HG03520 (cell line): ENCODE measurements at regions not wholly inside any gene's neighbourhood (a gene's known extent, or its start where the extent isn't known, plus 50 kb on each side); places are given as distances from the start of the nearest gene placed in this dataset.
"Not testable (repeated sequence)": the region's sequence is repeated elsewhere in the genome, so short reads cannot be mapped to it uniquely, and the experiment has no call there.

ENCODE experiments used
- ATAC-seq: cut with Tn5 transposase; IDR thresholded peaks from one replicate; pipeline ENCODE4 v1.9.1; 2021; ENCODE audit warnings: mild to moderate bottlenecking, moderate library complexity; ENCODE audit not compliant: unreplicated experiment

DNA sequence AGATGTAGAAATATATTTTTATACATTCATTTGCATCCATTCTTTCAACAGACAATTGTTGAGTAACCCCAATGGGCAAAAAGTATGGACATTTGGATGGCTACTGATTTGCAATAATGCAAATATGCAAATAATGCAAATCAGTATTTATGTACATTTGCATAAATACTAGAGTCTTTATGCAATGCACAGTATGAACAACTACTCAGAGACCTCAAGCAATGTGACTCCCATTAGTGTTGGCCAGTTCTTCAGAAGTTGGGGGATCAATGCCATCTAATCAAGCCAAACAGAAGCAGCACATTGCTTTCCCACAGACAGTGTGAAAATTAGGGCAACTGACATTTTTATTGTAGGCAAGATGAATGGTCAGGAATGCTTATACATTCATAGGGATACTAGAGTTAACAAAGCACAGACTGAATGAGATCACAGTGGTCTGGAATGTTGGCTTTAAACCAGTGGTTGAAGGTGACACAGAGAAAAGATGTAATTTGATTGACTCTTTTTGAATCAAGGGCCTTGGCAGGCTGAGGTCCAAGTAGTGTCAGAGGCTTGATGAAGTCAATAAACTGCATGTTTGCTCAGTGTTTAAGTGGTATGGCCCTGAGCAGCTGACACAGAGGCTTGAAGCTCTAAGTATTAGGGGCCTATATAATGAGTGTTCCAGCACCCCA lies 256.6 kb downstream of the CTH start:
- ATAC-seq = no peak

DNA sequence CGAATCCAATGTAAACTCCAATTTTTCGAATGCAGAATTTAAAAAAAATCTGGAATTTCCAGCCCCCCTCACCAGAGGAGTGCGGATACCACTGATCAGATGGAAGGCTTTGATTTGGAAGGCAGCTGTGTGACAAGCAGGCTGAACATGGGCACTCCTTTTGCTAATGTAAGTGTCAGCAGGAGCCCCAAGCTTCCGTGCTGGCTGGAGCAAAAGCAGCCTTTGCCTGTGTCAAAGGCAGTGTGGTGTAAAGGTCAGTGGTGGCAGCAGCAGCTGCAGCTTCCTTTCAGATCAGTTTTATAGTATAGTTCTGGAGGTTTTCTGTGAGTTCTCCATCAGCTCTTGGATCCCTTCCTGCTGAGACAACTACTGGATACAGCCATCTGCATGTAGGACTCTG lies 259.9 kb downstream of the CTH start:
- no peak for ATAC-seq

DNA sequence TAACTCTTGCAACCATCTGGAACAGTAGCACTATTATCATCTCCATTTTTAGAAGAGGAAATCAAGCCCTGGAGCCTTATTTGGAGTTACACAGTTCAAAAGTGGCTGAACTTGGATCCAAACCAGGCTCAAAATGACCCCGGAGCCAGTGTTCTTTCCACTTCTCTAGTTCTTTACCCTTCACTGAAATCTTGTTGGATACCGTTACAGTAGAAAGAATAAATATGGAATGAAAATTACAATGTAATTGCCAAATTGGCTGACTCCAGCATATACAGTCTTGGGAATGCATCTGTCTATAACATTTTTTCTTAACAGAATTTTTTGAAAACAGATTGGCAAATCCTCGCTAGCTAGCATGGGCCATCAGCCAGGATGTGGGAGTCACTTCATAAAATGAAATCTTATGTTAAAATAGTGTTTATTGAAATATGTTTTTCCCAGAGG lies 261.4 kb downstream of the CTH start:
- no peak for ATAC-seq

DNA sequence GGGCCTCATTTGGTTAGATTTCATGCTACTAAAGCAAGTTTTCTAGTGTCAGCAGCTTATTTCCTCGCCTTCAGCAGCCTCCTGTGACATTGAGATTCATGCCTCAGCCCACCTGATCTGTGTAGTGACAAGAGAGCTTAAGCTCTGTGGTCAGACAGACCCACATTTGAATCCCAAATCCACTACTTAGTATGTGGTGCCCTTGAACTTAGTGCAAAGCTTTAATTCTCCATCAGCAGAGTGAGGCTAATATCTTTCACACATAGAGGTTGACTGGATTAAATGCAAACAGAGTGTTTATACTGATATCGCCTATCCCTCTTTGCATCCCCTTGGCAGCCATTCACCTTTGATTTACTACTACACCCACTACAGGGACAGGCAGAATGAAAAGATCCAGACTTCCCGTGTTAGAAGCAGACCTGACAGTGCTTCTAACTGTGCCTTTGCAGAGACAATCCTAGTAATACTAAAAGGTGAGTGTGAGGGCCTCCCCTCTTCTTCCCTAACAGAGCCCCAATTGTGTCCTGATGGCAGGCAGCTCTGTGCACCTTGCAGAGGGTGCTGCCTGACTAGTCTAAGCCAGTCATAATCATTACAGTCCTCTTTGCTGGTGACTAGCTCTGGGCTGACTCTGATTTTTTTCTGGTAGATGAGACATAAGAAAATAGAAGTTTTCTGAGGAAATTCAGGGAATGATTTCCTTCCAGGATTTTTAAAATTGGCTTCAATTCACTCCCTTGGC lies 264.0 kb downstream of the CTH start:
- ATAC-seq = peak; percentile 43

DNA sequence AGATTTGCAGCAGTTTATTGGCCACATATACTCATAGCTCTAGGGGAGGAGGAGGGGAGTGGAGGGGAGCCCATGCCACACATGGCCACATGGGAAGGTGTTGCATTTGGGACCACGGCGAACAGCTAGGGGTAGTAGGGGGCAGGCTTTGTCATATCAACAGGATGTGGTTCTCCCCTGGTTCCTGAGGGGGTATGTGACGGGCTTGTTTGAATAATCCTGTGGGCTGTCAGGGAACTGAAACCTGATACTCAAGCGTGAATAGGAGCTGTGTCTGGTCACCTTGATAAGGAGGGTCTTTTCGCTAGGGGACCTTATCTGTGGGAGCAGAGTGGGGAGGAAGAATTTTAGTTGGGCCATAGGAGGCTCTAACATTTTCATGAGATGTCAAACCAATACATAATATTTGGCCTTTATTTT lies 264.7 kb downstream of the CTH start:
- peak; percentile 62 for ATAC-seq

DNA sequence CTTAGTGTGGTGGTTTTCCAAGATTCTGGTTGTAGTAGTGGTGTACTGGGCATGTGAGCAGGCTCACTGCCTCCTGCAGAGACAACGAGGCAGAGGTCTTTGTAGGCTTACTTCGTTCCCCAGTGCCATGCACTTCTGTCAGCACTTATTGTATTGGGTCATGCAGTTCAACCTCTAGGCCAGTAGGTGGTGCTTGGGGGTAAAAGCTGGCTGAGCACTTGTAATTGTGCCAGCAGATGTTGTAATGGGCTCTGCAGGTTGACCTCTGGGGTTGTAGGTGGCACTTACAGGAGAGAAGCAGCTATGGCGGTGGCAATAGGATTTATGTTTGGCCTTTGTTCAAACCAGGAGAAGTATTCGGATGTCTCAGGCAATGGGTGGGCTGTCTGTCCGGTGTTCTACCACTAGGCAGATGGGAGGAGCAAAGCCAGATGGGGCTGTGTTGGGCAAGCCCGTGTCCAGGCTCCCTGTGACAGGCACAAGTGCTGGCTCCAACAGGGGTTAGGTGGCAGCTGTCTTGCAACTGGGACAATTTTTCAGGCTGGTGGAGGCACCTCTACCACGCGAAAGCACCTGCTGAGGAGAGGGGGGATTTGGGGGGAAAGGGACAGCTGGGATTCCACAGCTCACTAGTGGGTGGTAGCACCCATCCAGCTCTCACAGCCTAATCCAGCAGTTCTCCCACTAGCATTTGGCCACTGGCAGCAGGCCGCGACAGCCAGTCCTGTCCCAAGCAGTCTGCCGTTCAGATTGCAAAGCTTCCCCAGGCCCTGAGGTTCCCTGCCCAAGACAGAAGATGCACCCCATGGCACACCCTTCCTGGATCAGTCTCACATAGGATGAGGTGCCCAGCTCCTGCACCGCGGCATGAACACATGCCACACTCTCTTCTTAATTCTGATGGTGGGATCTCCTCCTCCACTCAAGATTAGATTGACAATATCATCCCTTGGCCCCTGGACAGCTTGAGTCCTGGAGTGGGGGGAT lies 274.5 kb downstream of the CTH start:
- ATAC-seq = peak; percentile 99

DNA sequence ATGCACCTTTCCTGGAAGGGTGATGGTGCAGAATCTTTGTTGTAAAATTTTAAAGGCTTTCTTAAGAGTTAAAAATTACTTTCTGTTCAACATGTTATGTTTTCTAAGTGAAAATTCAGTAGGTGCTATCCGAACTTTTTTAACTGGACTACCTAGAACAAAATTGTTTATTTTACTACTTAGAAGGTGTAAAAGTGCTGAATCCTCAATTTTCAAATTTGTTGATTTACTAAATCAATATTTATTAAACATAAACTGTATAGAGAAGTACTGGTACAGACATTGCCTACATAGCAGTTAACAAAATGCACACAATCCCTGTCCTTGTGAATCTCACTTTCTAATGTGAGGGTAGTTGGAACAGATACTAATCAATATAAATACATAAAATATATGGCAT lies 277.5 kb downstream of the CTH start:
- no peak for ATAC-seq

DNA sequence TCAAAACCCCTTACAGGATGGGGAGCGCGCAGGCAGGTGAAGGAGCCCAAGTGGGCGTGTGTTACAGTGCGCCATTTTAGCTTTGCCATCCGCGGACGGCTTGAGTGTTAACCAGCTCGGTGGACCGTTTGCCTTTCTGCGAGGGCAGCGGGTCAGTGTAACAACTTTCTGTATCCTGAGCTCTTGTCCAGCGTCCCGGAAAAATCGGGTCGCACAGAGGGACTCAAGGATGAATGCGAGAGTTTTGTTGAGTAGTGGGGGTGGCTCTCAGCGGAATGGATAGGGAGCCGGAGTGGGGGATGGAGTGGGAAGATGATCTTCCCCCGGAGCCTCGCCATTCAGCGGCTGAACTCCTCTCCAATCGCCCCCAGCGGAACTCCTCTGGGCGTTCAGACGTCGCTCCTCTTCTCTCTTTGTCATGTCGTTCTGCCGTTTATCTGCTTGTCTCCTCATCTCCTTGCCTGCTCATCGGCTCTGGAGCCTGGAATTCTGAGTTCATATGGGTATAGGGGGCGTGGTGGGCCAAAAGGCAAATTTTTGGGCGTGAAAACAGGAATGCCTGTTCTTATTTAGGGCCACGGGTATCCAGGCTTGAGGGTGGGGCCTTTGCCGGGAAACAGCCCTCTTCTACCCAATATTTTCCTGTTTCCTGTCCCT lies 295.4 kb downstream of the CTH start:
- no peak for ATAC-seq

DNA sequence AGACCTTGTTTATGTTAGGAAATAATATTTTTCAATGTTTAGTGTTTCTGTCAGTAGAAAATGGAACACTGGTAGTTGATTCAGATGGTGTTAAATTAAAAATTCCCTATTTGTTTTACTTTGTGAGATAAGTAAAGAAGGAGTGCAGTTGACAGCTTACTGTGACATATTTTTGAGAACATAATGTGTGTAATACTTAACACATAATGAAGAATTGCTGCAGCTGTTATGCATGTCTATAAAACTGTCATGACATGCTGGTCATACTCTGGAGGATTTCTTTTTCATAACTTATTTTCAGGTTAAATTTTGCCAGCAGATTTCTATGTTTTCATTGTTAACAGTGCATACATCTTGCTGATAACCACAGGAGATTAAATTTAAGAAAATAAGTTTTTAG lies 296.1 kb downstream of the CTH start:
- ATAC-seq = no peak

DNA sequence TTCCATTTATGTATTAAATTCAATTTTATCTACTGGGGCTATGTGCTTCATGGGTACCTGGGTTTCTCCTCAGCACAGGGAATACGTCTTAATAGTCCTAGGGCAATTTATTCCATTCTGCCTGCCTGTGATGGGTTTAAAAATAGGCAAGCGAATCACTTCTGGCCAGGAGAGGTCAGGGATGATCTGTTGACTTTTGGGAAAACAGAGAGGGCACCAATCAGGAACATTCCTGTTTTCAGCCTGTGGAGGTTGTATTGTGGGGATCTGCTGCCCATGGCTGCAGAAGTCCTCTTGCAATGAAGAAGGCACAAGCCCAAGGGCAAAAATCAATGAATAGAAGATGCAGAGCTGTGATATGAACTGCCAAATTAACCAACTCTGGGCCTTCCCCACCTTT lies 303.1 kb downstream of the CTH start:
- no peak for ATAC-seq

DNA sequence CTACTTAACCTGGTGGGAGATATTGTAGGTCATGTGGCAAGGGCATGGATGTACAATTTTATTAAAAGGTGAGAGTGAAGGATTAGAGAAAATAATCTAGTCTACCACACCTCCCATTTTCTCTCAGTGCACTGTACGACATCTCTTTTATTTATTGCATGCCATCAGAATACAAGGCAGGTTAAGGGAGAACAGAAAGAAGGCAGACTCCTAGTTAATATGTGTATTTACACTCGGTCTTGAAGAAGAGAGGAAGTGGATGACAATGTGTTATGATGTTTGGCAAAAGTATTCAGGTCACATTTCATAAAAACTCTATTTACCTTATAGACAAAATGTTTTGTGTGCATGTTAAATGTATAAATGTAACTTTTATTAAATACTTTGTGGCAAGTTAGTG lies 306.1 kb downstream of the CTH start:
- ATAC-seq = no peak

DNA sequence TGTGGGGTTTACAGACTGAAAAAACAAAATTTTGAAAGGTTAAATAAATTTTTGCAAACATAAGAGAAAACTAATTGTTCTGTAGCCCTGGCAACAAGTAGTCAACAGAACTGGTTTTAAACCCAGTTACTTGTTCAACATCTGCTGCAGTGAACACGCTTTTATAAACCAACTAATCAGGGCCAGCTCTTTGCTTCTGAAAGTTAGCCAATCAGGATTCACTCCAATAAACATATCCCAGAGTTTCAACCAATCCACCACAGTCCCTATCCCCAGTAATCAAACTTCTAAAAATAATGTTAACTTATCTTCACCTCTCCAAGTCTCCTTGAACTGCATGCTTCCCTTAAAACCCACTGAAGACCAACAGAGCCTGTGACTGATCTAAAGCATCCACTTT lies 306.6 kb downstream of the CTH start:
- ATAC-seq = no peak

DNA sequence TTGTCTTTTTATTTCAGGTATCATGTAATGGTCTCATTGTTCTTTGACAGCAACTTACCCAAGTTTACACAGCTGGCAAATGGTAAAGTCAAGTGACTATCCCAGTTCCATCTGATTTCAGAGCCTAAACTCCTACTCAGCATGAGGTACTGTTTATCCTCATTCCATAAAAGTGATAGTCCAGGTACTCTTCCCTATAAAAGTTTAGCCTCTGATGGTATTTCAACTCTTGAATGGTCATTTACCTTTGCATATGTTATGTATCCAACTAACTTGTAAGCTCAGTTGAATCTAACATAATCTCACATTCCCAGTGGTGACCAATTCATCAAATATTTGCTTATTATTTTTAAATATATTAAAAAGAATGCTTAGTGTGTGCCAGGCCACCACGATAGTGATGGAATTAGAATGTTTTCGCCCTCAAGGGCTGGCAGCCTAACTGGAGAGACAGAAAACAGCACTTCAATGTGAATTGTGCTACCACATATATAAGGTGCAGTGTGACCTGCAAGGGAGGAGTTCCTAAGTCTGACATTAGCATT lies 307.1 kb downstream of the CTH start:
- no peak for ATAC-seq

DNA sequence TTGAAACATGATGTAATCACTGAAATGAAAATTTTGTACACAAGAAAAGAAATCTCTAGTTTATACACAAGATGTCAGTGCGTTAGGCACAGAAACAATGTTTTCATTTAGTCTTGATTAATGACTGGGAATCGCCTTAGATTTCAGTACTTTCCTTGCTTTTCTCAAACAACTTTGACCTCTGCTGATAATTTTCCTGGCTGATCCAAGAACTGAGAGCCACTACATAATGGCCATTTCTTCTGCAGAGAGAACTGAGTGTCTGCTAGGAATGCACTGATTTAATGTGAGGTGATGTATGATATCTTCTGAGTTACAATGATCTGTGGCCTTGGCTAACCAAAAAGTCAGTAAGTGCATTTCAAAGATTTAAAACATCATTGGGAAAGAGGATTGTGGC lies 308.1 kb downstream of the CTH start:
- no peak for ATAC-seq

DNA sequence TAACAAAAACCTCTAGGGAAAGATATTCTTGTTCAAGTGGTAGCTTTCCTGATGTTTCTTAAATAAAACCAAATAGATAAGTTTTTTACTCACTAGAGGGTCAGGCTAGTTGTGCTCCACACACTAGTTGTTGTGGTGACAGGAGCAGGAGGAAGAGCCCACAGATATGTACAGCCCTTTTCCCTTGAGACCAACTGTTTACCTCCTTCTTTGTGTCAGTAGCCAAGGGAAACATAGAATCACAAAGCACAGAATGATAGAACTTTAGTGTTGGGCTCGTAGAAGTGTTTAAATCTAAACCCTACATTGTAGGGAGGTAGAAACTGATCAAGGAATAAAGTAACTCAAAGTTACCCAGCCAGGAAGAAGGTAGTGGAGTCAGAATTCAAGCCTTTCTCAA lies 309.0 kb downstream of the CTH start:
- ATAC-seq = no peak

DNA sequence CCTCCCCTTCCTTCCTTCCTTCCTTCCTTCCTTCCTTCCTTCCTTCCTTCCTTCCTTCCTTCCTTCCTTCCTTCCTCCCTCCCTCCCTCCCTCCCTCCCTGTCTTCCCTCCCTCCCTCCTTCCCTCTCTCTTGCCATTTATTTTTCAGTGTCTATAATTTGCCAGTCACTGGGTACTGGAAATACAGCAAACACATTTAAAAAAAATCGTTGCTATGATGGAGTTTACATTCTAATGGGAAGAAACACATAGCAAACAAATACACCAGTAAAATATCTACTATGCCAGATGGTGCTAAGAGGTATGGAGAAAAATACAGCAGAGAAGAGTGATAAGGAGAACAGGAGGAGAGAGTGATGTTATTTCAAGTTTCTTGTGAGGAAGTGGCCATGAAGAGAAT lies 309.5 kb downstream of the CTH start:
- no peak for ATAC-seq

DNA sequence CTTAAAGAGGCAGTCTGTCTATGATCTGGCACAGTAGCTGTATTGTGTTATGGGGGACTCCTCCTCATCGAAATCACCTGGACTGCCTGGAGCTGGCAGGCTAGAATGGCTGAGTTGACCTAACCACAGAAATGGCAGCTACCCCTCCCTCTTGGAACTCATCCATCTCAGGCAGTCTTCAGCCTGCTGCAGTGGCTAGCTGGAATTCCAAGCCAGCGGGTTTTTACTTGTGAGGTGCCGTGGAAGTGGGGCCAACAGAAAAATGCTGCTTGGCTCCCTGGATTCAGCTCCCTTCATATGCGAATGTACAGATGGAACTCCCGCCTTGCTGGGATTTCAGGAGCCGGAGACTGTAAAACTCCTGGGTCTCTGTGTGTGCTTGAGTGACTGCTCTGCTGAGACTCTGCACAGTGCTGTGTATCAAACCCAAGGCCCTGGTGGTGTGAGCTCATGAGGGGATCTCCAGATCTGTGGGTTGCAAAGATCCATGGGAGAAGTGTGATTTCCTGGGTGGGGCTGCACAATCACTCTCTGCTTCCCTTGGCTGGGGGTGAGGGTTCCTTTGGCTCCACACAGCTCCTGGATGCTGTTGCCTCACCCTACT lies 316.9 kb downstream of the CTH start:
- ATAC-seq = no peak

DNA sequence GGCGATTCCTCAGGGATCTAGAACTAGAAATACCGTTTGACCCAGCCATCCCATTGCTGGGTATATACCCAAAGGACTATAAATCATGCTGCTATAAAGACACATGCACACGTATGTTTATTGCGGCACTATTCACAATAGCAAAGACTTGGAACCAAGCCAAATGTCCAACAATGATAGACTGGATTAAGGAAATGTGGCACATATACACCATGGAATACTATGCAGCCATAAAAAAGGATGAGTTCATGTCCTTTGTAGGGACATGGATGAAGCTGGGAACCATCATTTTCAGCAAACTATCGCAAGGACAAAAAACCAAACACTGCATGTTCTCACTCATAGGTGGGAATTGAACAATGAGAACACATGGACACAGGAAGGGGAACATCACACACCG lies 311.1 kb downstream of the PTGER3 start:
- not testable (repeated sequence) for ATAC-seq

DNA sequence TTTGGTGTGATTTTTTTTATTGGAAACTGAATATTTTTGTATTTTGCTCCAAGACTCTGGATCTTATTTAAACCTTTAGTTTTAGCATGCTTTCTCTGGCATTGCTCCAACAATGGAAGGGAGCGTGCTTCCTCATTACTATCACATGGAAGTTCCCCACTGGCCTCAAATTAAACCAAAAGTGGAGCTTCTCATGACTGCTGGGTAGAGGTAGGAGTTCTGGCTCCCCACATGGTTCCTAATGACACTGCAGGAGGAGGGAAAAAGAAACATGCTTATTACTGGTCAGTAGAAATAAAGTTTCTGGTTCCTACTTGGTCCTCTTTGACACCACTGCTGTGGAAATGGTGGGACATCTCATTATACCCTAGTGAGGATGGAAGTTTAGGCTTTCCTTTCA lies 310.5 kb downstream of the PTGER3 start:
- ATAC-seq = no peak

DNA sequence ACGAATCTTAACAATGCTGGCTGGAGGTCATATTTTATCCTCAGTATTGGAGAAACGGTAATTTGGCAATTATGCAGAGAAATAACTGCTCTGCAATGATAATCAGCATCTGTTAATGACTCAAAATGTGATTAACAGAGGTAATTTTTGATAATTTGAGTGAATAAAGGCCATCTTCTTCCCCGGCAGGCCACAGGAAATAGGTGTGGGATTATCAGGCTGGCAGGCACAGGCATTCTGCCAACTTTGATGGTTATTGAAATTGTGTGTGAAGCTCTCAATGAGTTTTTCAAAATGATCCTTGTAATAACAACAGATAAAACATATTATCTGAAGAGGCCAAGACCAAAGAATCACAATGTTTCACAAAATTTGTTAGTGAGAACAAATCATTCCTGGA lies 309.0 kb downstream of the PTGER3 start:
- no peak for ATAC-seq
